Right lung (tissue), 2 donors: ENCODE measurements at regions not wholly inside any gene's neighbourhood (a gene's known extent, or its start where the extent isn't known, plus 50 kb on each side); places are given as distances from the start of the nearest gene placed in this dataset.
"Not testable (repeated sequence)": the region's sequence is repeated elsewhere in the genome, so short reads cannot be mapped to it uniquely, and the experiment has no call there.

ENCODE experiments used
- DNase-seq, 2 donors: peaks; one replicate each; pipeline ENCODE4 v3.0.0-alpha.2; 2013

DNA sequence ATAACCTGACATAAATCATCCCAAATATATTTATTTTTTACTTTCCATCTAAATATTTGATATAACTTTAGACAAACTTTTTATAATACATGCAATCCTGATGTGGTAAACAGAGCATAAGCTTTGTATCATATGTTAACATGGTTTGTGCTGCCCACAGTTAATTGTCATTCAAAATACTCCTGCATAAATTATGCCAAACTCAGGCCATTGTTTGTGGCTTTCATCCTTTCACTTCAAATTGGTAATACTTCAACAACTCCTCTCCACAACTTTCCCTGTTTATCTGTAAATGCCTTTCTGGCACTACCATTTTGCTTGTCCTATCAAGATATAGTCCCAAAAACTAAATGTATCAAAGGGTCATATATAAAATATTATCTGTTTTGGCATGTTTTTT is 586.7 kb downstream of the HINT1 start:
- DNase-seq: no peak

DNA sequence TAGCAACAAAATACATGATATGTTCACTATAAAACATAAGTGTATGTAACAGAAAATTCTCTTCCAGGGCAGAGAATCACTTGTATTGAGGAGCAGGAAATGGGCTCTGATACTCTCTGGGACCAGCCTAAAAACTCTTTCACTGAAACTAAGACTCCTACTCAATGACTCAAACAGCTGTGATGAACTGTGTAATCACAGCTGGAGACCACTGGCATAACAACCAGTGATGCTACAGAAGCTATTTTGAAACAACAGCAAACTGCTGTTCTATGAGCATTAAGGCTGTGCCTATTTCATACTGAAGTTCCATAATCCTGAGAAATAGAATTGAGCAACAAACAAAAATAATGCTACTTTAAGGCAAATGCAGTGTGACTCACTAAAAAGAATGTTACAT is 594.0 kb downstream of the HINT1 start:
- DNase-seq: peak; percentile 12 to 22

DNA sequence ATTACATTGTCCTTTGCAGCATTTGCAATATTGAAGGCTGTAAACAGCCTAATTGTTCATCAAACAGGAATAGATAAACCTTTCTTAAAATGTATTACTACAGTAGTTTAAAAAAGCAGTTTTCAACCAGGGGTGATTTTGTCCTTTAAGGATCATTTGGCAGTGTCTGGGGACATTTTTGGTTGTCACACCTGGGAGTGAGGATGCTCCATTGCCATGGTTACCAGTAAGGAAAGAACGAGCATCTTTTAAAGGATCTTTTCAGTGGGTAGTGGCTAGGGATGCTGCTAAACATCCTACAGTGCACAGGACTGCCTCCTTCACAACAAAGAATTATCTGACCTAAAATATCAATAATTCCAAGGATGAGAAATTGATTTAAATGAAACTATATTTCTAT is 596.3 kb downstream of the HINT1 start:
- no peak for DNase-seq

DNA sequence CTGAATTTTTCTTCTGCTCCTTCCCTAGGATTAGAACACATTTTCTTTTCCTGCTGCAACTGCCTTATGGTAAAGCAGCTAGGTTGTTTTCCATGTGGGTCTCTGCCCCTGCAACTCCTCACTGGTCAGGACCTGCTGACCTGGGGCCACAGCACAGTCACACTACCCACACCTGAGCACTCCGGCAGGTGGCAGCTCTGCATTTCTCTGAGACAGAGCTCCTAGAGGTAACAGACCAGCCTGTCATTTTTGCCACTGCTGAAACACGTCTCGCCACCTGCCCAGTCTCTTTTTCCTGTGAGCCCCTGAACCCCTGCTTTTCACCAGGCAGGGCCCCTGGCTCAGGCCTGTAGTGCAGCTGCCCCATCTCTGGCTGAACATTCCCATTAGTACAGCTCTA is 609.6 kb downstream of the HINT1 start:
- no peak for DNase-seq

DNA sequence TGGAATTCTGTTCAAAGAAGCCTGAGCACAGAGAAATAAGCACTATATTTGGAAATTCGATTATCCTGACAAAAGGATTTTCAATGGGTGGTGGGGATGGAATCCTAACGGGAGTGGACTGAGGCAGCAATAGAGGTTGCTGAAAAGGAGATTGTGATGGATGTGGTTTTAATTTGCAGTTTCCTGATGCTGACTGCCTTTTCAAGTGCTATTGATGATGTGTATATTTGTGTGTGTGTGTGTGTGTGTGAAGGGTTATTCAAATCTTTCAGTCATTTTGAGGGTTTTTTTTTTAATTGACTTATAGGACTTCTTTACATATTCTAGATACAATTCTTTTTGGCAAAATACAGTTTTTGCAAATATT is 614.5 kb downstream of the HINT1 start:
- DNase-seq: no peak

DNA sequence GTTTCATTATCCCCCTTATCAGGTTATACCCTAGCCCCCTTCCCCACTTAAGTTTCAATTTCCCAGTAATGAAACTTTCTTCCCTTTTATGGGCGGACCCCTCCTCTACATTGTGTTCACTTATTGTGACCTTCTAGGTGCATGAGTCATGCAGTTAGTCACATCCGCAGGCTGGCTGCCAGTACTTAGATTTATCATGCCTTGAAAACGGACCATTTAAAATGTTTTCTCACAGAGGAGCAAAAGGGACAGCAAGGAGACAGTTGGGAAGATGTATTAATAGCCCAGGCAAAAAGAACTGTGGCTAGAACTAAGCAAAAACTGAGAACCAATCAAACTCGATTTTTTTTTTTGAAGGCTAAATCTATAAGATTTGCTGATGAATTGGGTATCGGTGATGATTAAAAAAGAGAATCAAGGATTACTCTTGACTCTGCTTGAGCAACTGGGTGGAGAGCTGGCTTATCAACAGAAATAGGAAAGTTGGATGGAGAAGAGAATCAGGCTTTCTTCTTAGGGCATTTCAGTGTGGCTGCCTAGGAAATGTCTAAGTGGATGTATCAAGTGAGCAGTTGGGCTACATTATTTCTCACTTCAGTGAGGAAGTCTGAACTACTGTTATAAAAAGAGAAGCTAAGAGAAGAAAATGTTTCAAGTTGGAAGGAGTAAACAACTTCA is 615.0 kb downstream of the HINT1 start:
- no peak for DNase-seq

DNA sequence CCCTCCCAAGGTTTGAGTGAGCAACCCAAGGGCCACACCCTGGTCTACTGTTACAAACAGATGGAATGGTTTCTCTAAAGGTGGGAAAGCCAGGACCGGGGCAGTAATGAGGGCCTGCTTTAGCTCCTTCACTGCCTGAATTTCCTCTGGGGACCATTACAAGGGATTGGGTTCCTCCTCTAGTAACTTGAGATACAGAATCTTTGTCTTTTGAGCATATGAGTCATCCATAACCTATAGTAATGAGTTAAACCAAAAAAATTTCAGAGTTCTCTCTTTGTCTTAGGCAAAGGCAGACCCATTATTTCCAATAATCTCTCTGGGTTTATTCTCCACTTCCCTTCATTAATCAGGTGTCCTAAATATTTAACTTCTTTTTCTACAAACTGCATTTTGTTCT is 618.8 kb downstream of the HINT1 start:
- no peak for DNase-seq

DNA sequence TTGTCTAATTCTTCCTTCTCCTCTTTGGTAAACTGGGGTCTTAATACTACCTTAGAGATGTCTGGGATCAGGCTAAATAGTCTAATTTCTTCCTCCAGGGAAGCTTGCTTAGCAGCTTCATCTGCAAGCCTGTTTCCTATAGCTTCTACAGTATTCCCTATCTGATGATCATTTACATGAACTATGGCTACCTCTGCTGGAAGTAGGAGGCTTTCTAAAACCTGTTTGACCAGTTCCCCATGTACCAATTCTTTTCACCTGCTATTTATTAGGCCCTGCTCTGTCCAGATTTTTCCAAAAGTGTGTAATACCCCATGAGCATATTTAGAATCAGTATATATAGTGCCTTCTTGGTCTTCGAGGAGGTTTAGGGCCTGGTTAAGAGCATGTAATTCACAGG is 619.8 kb downstream of the HINT1 start:
- DNase-seq: no peak

DNA sequence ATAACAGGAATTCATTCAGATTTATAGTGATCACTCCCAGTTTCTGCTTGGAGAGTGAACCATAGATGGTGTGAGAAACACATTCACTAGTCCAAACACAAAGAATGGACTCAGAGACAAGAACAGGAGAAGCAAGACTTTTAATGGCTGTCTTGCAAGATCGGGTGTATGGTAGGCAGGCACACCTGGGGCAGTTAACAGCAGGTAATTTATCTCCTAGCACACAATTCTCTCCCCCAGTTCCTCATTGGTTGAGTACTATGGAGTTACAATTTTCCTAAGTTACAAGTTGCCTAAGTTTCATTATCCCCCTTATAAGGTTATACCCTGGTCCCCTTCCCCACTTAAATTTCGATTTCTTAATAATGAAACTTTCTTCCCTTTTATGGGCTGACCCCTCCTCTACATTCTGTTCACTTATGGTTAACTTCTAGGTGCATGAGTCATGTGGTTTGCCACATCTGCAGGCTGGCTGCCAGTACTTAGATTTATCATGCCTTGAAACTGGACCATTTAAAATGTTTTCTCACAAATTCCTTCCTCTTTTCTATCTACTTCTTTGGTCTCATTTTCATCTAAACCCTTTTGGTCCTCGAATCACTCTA is 623.3 kb downstream of the HINT1 start:
- DNase-seq: no peak

DNA sequence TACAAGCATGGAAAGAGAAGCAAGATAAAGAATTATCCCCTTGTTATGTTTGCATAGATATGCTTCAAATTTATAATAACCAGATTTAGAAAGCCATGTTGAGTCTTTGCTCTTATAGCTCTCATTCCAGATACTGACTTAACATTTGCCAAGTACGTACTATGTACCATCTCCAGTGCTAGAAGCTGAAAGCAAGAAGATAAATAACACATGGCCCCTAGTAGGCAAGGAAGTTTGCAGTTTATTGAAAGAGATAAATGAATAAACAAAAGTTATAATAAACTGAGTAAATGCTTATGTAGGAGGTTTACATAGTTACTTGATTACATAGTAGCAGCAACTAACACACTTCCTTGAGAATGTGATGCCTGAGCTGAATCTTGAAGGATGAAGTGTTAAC is 628.4 kb downstream of the HINT1 start:
- DNase-seq: no peak

DNA sequence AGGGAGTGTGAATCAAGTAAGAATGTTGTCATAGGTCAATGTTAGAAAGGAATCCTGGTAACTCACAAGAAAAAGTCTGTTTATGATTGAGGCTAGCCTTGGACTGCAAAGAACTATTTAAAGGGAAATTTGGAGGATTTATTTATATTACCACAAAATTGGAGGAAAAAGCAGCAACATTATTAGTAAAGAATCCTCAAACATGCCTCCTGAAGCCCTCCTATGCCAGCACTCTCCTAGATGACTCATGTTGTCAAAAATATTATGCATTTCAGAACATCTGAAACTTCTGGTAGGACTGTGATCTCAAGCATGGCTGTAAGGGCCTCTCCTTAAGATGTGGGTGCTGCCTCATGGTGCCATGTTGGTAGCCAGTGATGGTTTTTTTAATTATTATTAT is 628.5 kb downstream of the CHSY3 start:
- DNase-seq: no peak

DNA sequence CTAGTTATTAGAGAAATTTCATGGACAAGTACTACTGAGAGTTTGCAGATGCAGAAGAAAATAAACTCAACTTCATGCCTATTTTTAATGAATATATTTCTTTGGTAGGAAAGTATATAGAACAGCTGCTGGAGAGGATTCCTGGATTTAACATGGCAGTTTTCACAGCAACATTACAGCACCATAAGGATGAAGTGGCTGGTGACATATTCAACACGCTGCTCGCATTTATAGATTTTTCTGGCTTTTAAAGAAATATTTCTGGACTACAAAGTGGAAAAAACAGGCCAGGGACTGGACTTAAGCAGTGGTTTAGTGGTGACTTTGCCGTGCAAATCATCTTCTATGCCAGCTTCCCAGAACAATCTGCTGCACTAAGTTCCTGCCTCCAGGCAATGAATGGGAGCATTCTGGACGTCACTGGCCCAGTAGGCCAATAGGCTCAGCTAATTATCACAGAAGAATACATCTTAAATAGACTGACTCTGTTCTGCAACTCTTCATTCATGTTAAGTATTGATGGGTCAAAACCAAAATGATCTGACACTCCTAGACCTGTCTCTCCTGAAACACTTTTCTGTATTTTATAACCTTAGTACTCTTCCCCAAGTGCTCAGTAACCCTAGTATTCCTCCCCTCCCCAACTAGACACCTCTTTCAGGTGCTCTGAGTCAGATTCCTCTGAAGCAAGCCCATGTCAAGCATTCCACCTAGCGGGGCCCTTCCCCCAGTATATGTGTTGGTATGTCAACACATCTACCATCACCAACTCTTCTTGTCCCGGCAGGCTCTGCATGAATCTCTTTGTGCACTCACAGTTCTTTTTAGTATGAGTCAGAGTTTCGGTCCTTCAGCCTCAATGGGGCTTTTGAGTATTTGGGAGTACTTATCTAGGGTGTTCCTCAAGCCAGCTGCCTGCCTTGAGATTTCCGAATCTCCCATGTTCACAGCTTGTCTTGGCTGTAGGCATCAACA is 625.5 kb downstream of the CHSY3 start:
- DNase-seq: peak in 1 of 2 donors; percentile 17

DNA sequence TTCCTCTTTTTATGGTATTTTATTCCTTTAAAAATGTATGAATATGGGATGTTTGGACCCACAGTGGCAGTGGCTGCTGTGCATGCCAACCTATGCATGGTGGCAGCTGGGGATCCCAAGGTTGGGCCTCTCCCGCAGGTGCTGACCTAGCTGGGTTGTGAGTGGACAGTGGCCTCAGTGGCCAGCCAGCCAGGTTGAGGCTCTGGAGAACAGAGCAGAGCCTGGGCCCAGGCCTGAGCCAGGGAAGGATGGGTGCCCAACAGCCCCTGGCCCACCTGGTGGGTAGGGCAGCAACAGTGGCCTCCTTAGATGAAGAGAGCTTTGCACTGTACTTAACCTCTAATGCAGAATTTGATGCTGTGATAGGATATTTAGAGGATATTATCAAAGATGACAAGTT is 624.8 kb downstream of the CHSY3 start:
- DNase-seq: no peak

DNA sequence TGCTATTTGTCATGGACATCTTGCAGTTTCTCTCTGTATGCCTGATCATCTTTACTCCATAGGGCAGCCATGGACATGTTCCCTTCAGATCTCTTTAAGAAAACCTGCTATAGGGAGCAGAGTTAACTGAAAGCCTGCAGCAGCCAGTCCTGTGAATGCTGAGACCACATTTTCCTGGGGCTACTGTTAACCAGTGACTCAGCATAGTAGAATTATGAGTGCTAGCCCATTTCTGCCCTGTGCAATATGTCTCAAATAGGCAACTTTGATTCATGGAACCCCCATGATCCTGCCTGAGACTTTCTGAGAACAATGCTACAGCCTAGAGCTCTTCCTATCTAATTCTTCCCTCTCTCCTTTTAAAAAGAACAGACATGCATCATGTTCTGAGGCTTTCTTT is 624.2 kb downstream of the CHSY3 start:
- no peak for DNase-seq

DNA sequence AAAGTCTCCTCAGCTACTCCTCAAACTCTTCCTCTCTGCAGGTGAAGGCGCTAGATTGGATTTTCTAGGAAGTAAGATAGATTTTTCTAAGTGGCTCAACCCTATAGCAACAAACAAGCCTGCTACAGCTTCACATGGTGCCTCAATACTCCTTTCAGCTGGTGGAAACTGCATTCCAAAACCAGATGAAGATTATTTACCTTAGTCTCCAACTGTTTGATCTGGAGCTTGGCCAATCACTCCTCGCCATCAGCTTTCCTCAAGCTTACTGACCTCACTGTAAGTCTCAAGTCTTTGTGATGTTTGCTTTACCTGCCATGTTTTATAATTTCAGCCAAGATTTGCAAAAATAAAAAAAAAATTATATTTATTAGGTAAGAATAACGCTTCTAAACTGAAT is 622.4 kb downstream of the CHSY3 start:
- DNase-seq: peak; percentile 67 to 69

DNA sequence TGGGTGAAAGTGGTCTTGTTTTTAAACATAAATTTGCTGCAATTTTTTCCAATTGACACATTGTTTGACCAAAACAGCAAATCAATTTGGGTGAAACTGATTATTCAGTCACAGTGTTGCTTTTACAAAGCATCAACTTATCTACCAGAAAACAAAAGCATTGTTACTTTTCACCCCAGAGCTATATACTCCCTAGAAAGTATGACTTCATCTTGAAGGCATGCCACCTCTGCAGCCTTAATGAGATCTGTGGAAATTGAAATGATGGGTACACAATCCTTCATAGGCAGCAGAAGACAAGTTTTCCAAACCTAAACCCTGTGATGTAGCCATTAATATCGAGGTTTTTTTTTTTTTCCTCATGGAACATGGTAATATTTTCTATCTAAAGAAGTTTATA is 615.9 kb downstream of the CHSY3 start:
- DNase-seq: no peak

DNA sequence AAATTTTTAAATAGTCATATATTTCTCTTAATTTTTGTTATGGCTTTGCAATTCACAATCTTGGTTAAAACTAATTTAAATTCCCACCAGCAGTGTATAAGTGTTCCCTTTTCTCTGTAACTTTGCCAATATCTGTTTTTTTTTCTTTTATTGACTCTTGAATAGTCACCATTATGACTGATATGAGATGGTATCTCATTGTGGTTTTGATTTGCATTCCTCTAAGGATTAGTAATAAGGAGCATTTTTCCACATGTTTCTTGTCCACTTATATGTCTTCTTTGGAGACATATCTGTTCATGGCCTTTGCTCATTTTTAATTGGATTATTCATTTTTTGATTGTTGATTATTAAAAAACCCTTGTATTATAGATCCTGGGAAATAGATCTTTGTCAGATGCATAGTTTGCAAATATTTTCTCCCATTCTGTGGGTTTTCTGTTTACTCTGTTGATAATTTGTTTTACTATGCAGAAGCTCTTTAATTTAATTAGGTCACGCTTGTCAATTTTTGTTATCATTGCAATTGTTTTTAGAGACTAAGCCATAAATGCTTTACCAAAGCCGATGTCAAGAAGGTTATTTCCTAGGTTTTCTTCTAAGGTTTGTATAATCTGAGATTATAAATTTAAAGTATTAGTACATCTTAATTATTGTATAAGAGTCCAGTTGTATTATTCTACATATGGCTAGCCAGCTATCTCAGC is 610.9 kb downstream of the CHSY3 start:
- no peak for DNase-seq

DNA sequence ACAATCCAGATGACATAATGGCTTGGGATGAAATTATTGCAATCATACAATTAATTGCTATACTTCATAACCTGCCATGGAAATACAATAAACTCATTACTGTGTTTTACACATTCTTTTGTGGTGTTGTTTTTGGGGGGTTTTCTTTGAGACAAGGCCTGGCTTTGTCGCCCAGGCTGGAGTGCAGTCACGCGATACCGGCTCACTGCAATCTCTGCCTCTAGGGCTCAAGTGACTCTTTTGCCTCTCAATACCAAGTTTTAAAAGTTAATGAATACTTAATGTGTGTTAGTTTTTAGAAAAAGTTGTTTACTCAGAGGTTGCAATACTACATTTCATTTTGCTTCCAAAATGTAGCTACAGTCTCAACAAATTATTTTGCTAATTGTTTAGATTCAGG is 598.4 kb downstream of the CHSY3 start:
- DNase-seq: peak in 1 of 2 donors; percentile 3

DNA sequence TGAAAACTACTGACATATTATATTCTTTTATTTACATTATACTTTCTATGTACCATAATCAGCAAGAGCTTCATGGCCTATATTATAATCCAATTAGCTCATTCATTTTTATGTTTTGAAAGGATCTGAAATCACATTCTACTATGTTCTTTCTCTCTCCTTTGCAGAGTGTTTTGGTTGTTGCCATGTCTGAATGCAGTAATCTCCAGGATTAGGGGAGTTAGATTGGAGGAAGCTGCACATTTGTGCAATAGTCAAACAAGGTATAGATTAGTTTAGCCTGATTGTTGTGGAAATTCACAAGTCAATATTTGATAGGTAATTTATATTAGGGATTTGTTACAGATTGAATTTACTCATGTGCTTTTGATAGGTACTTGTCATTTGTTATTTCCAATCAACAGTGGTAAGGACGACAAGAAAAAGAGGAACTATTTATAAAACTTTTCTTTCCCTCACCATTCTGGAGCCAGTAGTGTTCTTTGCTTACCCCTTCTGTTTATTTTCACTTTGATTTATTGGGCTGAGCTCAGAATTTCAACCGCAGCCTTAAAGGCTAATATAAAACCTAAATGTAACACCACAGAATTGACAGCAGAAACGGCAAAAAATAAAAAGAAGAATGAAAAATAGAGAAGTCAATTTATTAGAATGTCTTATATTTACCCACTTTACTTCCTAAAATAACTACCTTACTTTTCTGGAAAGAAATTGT is 597.0 kb downstream of the CHSY3 start:
- no peak for DNase-seq

DNA sequence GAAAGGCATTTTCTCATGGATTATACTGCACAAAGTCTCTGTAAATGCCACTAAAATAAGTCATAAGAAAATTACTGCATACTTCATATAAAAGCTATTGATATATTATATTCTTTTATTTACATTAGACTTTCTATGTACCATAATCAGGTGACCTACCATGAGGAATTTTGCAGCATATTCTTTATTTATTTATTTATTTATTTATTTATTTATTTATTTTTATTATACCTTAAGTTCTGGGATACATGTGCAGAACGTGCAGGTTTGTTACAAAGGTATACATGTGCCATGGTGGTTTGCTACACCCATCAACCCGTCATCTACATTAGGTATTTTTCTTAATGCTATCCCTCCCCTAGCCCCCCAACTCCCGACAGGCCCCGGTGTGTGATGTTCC is 596.2 kb downstream of the CHSY3 start:
- DNase-seq: not testable (repeated sequence)

DNA sequence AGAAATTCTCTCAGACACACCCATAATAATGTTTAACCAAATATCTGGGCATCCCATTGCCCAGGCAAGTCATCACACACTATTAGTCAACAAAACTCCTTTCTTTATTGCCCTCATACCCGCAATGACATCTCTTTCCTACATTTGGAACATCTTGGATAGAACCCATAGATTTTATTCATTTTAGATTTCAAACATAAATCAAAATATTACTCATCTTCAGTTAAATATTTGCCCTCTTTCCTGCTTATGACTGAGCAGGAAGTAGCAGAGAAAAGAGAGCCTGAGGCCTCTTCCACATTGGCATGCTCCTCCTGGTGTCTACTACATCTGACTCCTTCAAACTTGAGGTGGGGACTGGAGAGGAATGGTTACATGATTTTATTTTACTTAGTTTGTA is 592.0 kb downstream of the CHSY3 start:
- DNase-seq: no peak

DNA sequence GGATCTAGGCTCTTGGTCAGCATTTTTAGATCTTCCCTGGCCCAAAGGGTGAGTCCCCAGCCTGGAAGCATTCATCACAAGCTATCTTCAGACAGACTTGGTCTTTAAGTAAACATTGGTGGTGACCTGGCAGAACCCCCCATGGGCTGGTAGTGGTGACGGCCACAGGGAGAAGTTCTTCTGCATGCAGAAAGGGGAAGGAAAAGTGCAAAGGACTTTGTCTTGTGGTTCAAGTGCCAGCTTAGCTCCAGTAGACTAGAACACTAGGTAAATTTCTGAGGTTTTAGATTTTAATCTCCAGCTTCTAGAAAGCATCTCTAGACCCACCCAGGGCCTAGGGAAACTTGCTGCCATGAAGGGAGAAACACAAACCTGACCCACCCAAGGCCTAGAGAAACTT is 584.0 kb downstream of the CHSY3 start:
- no peak for DNase-seq
